A673 (cell line): ENCODE measurements at regions not wholly inside any gene's neighbourhood (a gene's known extent, or its start where the extent isn't known, plus 50 kb on each side); places are given as distances from the start of the nearest gene placed in this dataset.

ENCODE experiments used
- BruUV-seq: library from RNA; stranded (reverse); fragments of 400-500 nt; replicated peaks from 2 replicates; lab custom pipeline; 2021; lab: Mats Ljungman, UMichigan
- CTCF ChIA-PET: fragments of 300-600 bp; sonication (Branson Sonifier 250); formaldehyde crosslinking; loops from one replicate; lab custom pipeline; 2022; ENCODE audit warnings: antibody characterized with exemption; lab: Charles Lee
- POLR2A ChIA-PET: fragments of 300-600 bp; sonication (Branson Sonifier 250); formaldehyde crosslinking; loops from one replicate; lab custom pipeline; 2022; ENCODE audit warnings: antibody characterized with exemption; ENCODE audit not compliant: low non-redundant PET; lab: Charles Lee
- DNase-seq: peaks from one replicate; pipeline ENCODE4 v3.0.0-alpha.2; 2015; ENCODE audit warnings: low spot score
- H3K27ac ChIP-seq: fragments of 200-600 bp; sonication (generic); 2 replicates; pipeline ENCODE4 v1.5.1; 2016; ENCODE audit warnings: mixed run types, low read depth, mild to moderate bottlenecking, mixed read lengths, antibody characterized with exemption, low read length; ENCODE audit not compliant: poor library complexity, severe bottlenecking
- H3K27me3 ChIP-seq: fragments of 200-600 bp; sonication (generic); replicated peaks from 2 replicates; pipeline ENCODE4 v1.6.1; 2017; ENCODE audit warnings: mixed run types, low read depth, mild to moderate bottlenecking, mixed read lengths, antibody characterized with exemption, low read length; ENCODE audit not compliant: insufficient read depth, poor library complexity
- H3K36me3 ChIP-seq: fragments of 200-600 bp; sonication (generic); 2 replicates; pipeline ENCODE4 v1.6.1; 2016; ENCODE audit warnings: mixed run types, mild to moderate bottlenecking, mixed read lengths, antibody characterized with exemption, low read length; ENCODE audit not compliant: insufficient read depth, poor library complexity, severe bottlenecking
- H3K4me1 ChIP-seq: fragments of 200-600 bp; sonication (generic); 2 replicates; pipeline ENCODE4 v1.6.1; 2017; ENCODE audit warnings: mixed run types, mild to moderate bottlenecking, mixed read lengths, antibody characterized with exemption, low read length; ENCODE audit not compliant: insufficient read depth, poor library complexity, severe bottlenecking
- H3K4me3 ChIP-seq: fragments of 200-600 bp; sonication (generic); 2 replicates; pipeline ENCODE4 v1.5.1; 2016; ENCODE audit warnings: low read depth, mixed run types, mild to moderate bottlenecking, mixed read lengths, low read length; ENCODE audit not compliant: poor library complexity, severe bottlenecking
- H3K9me3 ChIP-seq: fragments of 200-600 bp; sonication (generic); 2 replicates; pipeline ENCODE4 v1.6.1; 2016; ENCODE audit warnings: mixed run types, low read depth, mild to moderate bottlenecking, mixed read lengths, antibody characterized with exemption, low read length; ENCODE audit not compliant: poor library complexity, severe bottlenecking
- EZH2 ChIP-seq: fragments of 200-600 bp; sonication (generic); IDR thresholded peaks from 2 replicates; pipeline ENCODE4 v1.6.1; 2017; ENCODE audit warnings: borderline replicate concordance, low read depth, mild to moderate bottlenecking, mixed read lengths, antibody characterized with exemption, low read length; ENCODE audit not compliant: poor library complexity, severe bottlenecking
- intact Hi-C: fragments of 100-400 bp; cut with micrococcal nuclease; formaldehyde crosslinking; loops from one replicate; pipeline ENCODE4 v1.10.0; 2022; ENCODE audit not compliant: unreplicated experiment
- TF ChIP-seq, protein P1 (sequence below): fragments of 300-800, 200-600 bp; sonication (generic); conservative IDR thresholded peaks from 2 replicates; pipeline ENCODE4 v1.5.1; 2017; ENCODE audit warnings: low read depth, mild to moderate bottlenecking, antibody characterized with exemption, low read length, moderate library complexity, mixed read lengths

DNA sequence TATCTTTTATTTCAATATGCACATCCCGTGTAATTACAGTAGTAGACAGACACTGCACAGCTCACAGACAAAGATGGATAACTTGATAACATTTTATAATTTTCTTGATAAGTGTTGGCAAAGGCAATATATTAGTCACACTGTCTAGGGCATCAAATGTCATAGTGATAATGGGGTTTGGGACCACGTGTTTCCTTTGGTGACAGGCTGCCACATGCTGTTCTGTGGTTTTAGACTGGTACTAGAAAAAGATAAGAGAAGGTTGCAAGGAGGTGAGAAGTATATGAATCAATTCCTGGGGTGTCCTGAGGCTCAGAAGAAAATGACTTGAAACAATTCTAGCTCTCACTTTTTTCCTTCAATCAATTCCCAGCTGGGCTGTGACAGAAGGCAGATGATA lies 258.8 kb upstream of the CHD1 start:
- intact Hi-C loops, result no loop called here
- TF ChIP-seq EZH2, result no peak
- TF ChIP-seq, protein P1, sequence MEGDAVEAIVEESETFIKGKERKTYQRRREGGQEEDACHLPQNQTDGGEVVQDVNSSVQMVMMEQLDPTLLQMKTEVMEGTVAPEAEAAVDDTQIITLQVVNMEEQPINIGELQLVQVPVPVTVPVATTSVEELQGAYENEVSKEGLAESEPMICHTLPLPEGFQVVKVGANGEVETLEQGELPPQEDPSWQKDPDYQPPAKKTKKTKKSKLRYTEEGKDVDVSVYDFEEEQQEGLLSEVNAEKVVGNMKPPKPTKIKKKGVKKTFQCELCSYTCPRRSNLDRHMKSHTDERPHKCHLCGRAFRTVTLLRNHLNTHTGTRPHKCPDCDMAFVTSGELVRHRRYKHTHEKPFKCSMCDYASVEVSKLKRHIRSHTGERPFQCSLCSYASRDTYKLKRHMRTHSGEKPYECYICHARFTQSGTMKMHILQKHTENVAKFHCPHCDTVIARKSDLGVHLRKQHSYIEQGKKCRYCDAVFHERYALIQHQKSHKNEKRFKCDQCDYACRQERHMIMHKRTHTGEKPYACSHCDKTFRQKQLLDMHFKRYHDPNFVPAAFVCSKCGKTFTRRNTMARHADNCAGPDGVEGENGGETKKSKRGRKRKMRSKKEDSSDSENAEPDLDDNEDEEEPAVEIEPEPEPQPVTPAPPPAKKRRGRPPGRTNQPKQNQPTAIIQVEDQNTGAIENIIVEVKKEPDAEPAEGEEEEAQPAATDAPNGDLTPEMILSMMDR, result no peak
- H3K36me3 ChIP-seq, result no peaks in the 10 kb centered on the region
- no peak overlapping the region for H3K4me3 ChIP-seq
- DNase-seq, result peak; percentile 4
- no peaks in the 10 kb centered on the region for H3K27me3 ChIP-seq
- POLR2A ChIA-PET, result no interaction called here
- BruUV-seq, result no TSS peak
- CTCF ChIA-PET, result no interaction called here
- no peaks in the 10 kb centered on the region for H3K9me3 ChIP-seq
- H3K4me1 ChIP-seq, result no peaks in the 10 kb centered on the region
- H3K27ac ChIP-seq, result no peak overlapping the region

DNA sequence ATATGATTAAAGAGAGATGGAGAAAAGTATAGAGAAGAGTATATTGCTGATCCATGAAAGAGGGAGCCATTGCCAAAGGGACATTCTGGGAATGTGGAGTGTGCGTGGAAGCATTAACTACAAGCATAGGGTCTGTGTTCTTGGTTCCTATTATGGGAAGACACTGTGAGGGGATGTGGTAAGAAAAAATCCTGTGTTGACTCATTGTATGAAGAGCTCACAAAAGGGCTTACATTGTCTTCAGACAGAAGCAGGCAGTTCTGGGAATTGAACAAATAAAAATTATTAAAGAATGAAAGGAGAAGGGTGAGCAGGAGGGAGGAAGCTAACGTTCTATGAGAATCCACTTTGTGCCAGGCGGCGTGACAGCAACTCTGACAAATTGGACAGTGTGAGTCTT lies 250.4 kb upstream of the CHD1 start:
- no peak for DNase-seq
- no peaks in the 10 kb centered on the region for H3K36me3 ChIP-seq
- H3K4me3 ChIP-seq, result no peak overlapping the region
- BruUV-seq, result no TSS peak
- H3K27me3 ChIP-seq, result peaks cover 7% of the 10 kb centered on the region
- CTCF ChIA-PET, result no interaction called here
- H3K4me1 ChIP-seq, result no peaks in the 10 kb centered on the region
- no peaks in the 10 kb centered on the region for H3K9me3 ChIP-seq
- POLR2A ChIA-PET, result no interaction called here
- intact Hi-C loops, result no loop called here
- TF ChIP-seq EZH2, result no peak
- TF ChIP-seq, protein P1, result no peak
- no peak overlapping the region for H3K27ac ChIP-seq

DNA sequence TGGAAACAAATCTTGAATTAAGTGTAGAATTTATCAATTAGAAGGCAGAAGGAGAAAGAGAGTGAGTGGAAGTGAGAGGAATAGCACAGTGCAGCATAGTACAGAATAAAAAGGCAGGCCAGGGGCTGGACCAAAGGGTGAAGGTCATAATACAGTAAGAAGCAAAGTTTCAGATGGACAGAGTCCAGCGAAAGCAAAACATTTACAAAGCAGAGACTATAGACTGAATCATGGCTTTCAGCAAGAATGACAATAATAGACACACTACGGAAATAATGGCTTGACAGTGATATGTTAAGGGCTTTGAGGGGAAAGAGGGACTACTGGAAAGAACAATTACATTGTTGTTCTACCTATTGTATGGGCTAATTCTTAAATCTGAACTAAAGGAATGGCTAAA lies 249.0 kb upstream of the CHD1 start:
- intact Hi-C loops, result no loop called here
- H3K9me3 ChIP-seq, result no peaks in the 10 kb centered on the region
- no peaks in the 10 kb centered on the region for H3K4me1 ChIP-seq
- ChIA-PET POLR2A (no interaction called here), CTCF (no interaction called here)
- no TSS peak for BruUV-seq
- TF ChIP-seq EZH2, result no peak
- TF ChIP-seq, protein P1, result no peak
- H3K27me3 ChIP-seq, result peaks cover 7% of the 10 kb centered on the region
- no peak overlapping the region for H3K27ac ChIP-seq
- H3K36me3 ChIP-seq, result no peaks in the 10 kb centered on the region
- DNase-seq, result no peak
- H3K4me3 ChIP-seq, result no peak overlapping the region
